Pancreas (tissue), 10 donors: ENCODE measurements at regions not wholly inside any gene's neighbourhood (a gene's known extent, or its start where the extent isn't known, plus 50 kb on each side); places are given as distances from the start of the nearest gene placed in this dataset.

ENCODE experiments used
- ATAC-seq, 4 donors: fragments of 200-7000 bp; cut with Tn5 transposase; one replicate each; pipeline versions ENCODE4 v1.8.0 to v1.9.1; 2020; ENCODE audit warnings: mild to moderate bottlenecking in 4 of 4, moderate library complexity in 4 of 4
- DNase-seq, 6 donors: peaks; one replicate each; pipeline ENCODE4 v3.0.0-alpha.2; 2020
- FAIRE-seq: peaks from 2 replicates; lab custom pipeline; 2012; peaks lifted over from hg19 to GRCh38; lab: Jason Lieb, UNC
- H3K27ac ChIP-seq, 4 donors: fragments of 200-600 bp; sonication (generic); 1 replicate in 3 of 4; 2 replicates in 1 of 4; pipeline versions ENCODE4 v1.5.0 to v1.8.0; 2020
- H3K27me3 ChIP-seq, 4 donors: fragments of 200-600 bp; one replicate each; pipeline ENCODE4 v1.8.0; 2021
- H3K36me3 ChIP-seq, 3 donors: fragments of 200-600 bp; sonication (generic) in 1 of 3; one replicate each; pipeline versions ENCODE4 v1.5.0 to v1.8.0; 2020 to 2021
- H3K4me1 ChIP-seq, 3 donors: fragments of 200-600 bp; one replicate each; pipeline ENCODE4 v1.8.0; 2021
- H3K4me3 ChIP-seq, 4 donors: fragments of 200-600 bp; sonication (generic) in 2 of 4; one replicate each; pipeline versions ENCODE4 v1.5.0 to v1.8.0; 2020 to 2021
- H3K9me3 ChIP-seq, 4 donors: fragments of 200-600 bp; one replicate each; pipeline ENCODE4 v1.8.0; 2021
- WGBS, 2 donors: extraction: QIAGEN DNeasy Blood & Tissue Kit; methylation state at CpG; one replicate each; pipeline ENCODE4 v1.1.7; 2013; 5-methylcytosine and 5-hydroxymethylcytosine counted together
- intact Hi-C, 3 donors: fragments of 100-400 bp; cut with DNase I; formaldehyde crosslinking; loops; one replicate each; pipeline versions ENCODE4 v1.11.1 to v1.14.2; 2022
- TF ChIP-seq, protein P1 (sequence below), 4 donors: fragments of 200-600 bp; sonication (generic) in 3 of 4; IDR thresholded peaks; one replicate each; pipeline versions ENCODE4 v1.5.0 to v1.8.0; 2021; ENCODE audit warnings: antibody characterized with exemption in 4 of 4
- donor health status: healthy with polysubstance abuse.
- donor health status: DM: no; HTN: no; CAD: no; lungs with moderate emphysema.
- donor health status: DM: no; HTN: no; CAD: no.
- donor health status: control.
- donor health status: control.
- donor health status: Bipolar disorder and iron deficiency.
- donor health status: DM: yes; HTN: yes; CAD: no.
- donor health status: DM: no; HTN: no; CAD: no.
- donor health status: DM: no; HTN: no; CAD: no.
- donor health status: DM: yes; HTN: yes; CAD: no.

DNA sequence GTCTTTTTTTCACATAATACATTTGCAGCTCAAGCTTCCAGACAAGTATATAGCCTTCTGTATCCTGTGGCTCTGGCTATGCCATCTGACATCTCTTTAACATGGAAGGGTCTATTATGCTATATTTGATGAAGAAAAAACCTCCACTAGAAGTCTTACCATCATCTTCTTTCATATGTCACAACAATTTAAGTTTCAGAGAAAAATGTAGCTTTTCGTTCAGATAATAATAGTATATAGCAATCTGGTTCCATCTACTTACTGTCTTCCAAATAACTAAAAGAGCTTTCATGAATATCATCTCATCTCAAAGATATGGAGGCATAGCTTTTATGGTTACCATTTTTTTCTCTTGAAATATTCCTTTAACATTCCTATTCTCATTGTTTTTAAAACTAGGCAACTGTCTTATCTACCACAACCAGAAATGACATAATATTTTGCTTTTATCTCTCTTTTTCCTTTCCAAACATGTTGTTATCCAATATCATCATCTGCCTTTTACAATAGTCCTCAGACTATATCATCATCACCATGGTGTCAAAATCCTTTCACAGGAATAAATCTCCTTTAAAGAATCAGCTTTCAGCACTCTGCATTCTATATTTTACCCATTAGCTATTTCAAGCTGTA is 1005.1 kb downstream of the PDHA2 start:
- Histone ChIP-seq H3K27ac (no peak overlapping the region), H3K9me3 (no peaks in the 10 kb centered on the region), H3K4me3 (no peak overlapping the region), H3K36me3 (no peaks in the 10 kb centered on the region), H3K4me1 (no peaks in the 10 kb centered on the region), H3K27me3 (no peaks in the 10 kb centered on the region)
- TF ChIP-seq, protein P1, sequence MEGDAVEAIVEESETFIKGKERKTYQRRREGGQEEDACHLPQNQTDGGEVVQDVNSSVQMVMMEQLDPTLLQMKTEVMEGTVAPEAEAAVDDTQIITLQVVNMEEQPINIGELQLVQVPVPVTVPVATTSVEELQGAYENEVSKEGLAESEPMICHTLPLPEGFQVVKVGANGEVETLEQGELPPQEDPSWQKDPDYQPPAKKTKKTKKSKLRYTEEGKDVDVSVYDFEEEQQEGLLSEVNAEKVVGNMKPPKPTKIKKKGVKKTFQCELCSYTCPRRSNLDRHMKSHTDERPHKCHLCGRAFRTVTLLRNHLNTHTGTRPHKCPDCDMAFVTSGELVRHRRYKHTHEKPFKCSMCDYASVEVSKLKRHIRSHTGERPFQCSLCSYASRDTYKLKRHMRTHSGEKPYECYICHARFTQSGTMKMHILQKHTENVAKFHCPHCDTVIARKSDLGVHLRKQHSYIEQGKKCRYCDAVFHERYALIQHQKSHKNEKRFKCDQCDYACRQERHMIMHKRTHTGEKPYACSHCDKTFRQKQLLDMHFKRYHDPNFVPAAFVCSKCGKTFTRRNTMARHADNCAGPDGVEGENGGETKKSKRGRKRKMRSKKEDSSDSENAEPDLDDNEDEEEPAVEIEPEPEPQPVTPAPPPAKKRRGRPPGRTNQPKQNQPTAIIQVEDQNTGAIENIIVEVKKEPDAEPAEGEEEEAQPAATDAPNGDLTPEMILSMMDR (IDR thresholded peaks at IDR 0.05), result no peak
- intact Hi-C loops, result no loop called here
- WGBS, 2 donors, result 55 to 65% methylated on average over 1 of the region's 1 CpG
- FAIRE-seq (no peak), ATAC-seq (no peak), DNase-seq (no peak)

DNA sequence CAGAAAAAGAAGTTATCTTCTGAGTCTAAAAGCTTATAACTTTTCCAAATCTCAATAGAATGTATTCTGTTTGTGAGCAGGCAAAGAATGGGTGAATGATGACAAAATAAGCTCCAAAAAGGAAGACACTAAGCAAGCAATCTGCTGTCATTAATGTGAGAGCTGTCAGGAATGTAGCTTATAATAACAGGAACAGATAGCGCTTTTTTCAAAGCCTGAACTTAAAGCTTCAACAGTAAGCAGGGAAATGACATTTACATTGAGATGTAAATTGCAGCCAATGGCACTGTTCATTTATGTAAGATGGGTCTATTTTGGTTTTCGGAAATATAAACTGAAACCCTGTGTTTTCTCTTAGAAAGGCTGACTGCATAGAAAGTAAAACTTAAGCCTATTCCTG is 1005.9 kb downstream of the PDHA2 start:
- no peak overlapping the region for H3K4me3 ChIP-seq
- intact Hi-C loops, result no loop called here
- WGBS, 2 donors, result 77 to 82% methylated on average over 2 of the region's 2 CpGs

DNA sequence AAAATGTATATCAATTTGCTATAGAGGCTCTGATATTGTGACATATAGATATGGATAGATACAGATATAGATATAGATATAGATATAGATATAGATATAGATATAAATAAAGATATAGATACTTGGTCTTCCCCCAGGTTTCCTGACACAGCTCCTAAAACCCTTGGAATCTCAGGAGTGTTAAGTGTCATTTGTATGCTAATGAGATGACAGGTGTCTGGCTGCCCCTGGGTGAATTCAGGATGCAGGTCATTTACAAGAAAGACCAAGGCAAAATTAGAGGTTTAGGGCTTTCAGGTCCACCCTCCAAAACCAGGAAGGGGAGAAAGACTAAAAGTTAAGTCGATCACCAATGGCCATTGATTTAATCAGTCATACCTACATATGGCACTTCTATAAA is 1034.8 kb downstream of the PDHA2 start:
- intact Hi-C loops, result no loop called here
- TF ChIP-seq, protein P1 (IDR thresholded peaks at IDR 0.05), result no peak
- Histone ChIP-seq H3K36me3 (no peaks in the 10 kb centered on the region), H3K27me3 (no peaks in the 10 kb centered on the region), H3K9me3 (no peaks in the 10 kb centered on the region), H3K27ac (no peak overlapping the region), H3K4me3 (no peak overlapping the region), H3K4me1 (no peaks in the 10 kb centered on the region)
- DNase-seq, result no peak
- no peak for ATAC-seq
- WGBS, 2 donors, result 63 to 64% methylated on average over 1 of the region's 1 CpG
- no peak for FAIRE-seq

More for the DNA sequence above, 1005.9 kb downstream of the PDHA2 start:
- Histone ChIP-seq H3K4me1 (no peaks in the 10 kb centered on the region), H3K36me3 (no peaks in the 10 kb centered on the region), H3K27me3 (no peaks in the 10 kb centered on the region), H3K27ac (no peak overlapping the region), H3K9me3 (no peaks in the 10 kb centered on the region)
- ATAC-seq (no peak), FAIRE-seq (no peak), DNase-seq (no peak)
- TF ChIP-seq, protein P1 (IDR thresholded peaks at IDR 0.05), result no peak

DNA sequence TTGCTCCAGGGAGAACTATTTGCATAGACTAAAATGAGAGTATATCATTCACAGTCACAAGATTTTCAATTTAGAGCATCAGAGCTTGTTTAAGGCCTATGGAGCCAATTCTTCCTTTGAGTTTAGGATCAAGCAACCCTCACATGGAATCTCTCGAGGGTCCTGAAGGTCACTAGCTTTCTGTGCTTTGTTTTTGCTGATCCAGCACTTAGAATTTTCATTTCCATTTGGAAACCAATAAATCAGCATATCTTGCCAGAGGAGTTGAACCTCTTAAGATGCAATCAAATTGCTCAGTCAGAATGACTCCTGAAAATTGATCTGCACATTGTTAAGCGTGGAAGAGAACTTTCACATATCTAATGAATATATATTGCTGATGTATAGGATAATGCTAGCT is 1039.6 kb downstream of the PDHA2 start:
- no peaks in the 10 kb centered on the region for H3K27me3 ChIP-seq
- FAIRE-seq (no peak), ATAC-seq (no peak), DNase-seq (no peak)
- no peaks in the 10 kb centered on the region for H3K9me3 ChIP-seq
- H3K27ac ChIP-seq, result no peak overlapping the region
- H3K4me3 ChIP-seq, result no peak overlapping the region
- TF ChIP-seq, protein P1 (IDR thresholded peaks at IDR 0.05), result no peak
- intact Hi-C loops, result no loop called here
- no peaks in the 10 kb centered on the region for H3K4me1 ChIP-seq
- H3K36me3 ChIP-seq, result no peaks in the 10 kb centered on the region
- 24 to 30% methylated on average over 2 of the region's 2 CpGs for WGBS, 2 donors

DNA sequence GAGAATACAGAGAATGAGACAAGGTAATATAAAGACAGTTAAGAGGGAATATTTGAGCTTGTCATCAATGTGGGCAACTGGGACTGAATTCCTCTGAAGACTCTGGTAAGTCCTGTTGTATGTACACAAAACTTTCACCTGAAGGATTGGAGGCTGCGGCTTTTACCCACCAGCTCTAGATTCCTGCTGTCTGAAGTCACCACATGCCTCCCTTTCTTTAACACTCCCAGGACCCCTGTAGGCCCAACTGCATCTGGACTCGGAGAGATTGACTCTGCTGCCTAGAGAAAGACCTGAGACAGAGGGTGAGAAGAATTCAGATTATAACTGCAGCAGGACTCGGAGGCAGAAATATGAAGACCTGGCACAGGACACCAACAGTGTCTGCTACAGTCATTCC is 1048.0 kb downstream of the PDHA2 start:
- DNase-seq, result no peak
- Histone ChIP-seq H3K4me3 (no peak overlapping the region), H3K9me3 (no peaks in the 10 kb centered on the region), H3K36me3 (no peaks in the 10 kb centered on the region), H3K27me3 (no peaks in the 10 kb centered on the region), H3K27ac (no peak overlapping the region), H3K4me1 (no peaks in the 10 kb centered on the region)
- 55 to 56% methylated on average over 3 of the region's 3 CpGs for WGBS, 2 donors
- FAIRE-seq, result no peak
- no peak for ATAC-seq
- TF ChIP-seq, protein P1 (IDR thresholded peaks at IDR 0.05), result no peak
- intact Hi-C loops, result no loop called here
